ENCODE measurements at regions not wholly inside any gene's neighbourhood (a gene's known extent, or its start where the extent isn't known, plus 50 kb on each side); places are given as distances from the start of the nearest gene placed in this dataset.

GRCh38 chr16:86365513-86366273, 144.6 kb upstream of the FOXF1 start:
- ATAC-seq (no peak), DNase-seq (no peak)

GRCh38 chr16:86366481-86366880, 143.8 kb upstream of the FOXF1 start:
- DNase-seq (no peak), ATAC-seq (no peak)

- ATAC-seq (no peak), DNase-seq (no peak)
Measured at GRCh38 chr16:86367291-86368072, 142.8 kb upstream of the FOXF1 start.

- ATAC-seq (no peak), DNase-seq (no peak)
Measured at GRCh38 chr16:86368261-86368660, 142.1 kb upstream of the FOXF1 start.

- ATAC-seq, result no peak
- DNase-seq, result no peak
Measured at GRCh38 chr16:86370062-86370461, 140.3 kb upstream of the FOXF1 start.

GRCh38 chr16:86371083-86371803, 139.1 kb upstream of the FOXF1 start:
- ATAC-seq, result no peak
- no peak for DNase-seq

- no peak for ATAC-seq
- DNase-seq, result no peak
Measured at GRCh38 chr16:86372193-86372592, 138.1 kb upstream of the FOXF1 start.

GRCh38 chr16:86373276-86373901, 136.9 kb upstream of the FOXF1 start:
- no peak for DNase-seq
- ATAC-seq, result no peak

GRCh38 chr16:86374603-86375130, 135.7 kb upstream of the FOXF1 start:
- DNase-seq, result no peak
- no peak for ATAC-seq

GRCh38 chr16:86375364-86375763, 135.0 kb upstream of the FOXF1 start:
- no peak for ATAC-seq

GRCh38 chr16:86375851-86376250, 134.5 kb upstream of the FOXF1 start:
- ATAC-seq, result no peak
- DNase-seq, result no peak

More at GRCh38 chr16:86375364-86375763, 135.0 kb upstream of the FOXF1 start:
- no peak for DNase-seq

GRCh38 chr16:86376837-86377236, 133.5 kb upstream of the FOXF1 start:
- ATAC-seq, result no peak
- no peak for DNase-seq

GRCh38 chr16:86377251-86378022, 132.9 kb upstream of the FOXF1 start:
- no peak for DNase-seq
- no peak for ATAC-seq

GRCh38 chr16:86378128-86378527, 132.2 kb upstream of the FOXF1 start:
- DNase-seq (no peak), ATAC-seq (no peak)

- DNase-seq, result no peak
- ATAC-seq, result no peak
Measured at GRCh38 chr16:86378831-86379504, 131.4 kb upstream of the FOXF1 start.

GRCh38 chr16:86379505-86379846, 130.9 kb upstream of the FOXF1 start:
- no peak for DNase-seq
- ATAC-seq, result no peak

- no peak for ATAC-seq
- DNase-seq, result no peak
Measured at GRCh38 chr16:86380030-86380429, 130.3 kb upstream of the FOXF1 start.

- ATAC-seq (no peak), DNase-seq (no peak)
Measured at GRCh38 chr16:86381491-86381890, 128.8 kb upstream of the FOXF1 start.

GRCh38 chr16:86382067-86382773, 128.1 kb upstream of the FOXF1 start:
- DNase-seq (no peak), ATAC-seq (no peak)

GRCh38 chr16:86382774-86383407, 127.4 kb upstream of the FOXF1 start:
- ATAC-seq (no peak), DNase-seq (no peak)
